AG04450 (cell line): ENCODE measurements at regions not wholly inside any gene's neighbourhood (a gene's known extent, or its start where the extent isn't known, plus 50 kb on each side); places are given as distances from the start of the nearest gene placed in this dataset.

ENCODE experiments used
- CTCF ChIA-PET: fragments of 300-600, 350-600 bp; formaldehyde crosslinking; extraction: SDS; loops from one replicate; lab custom pipeline; 2022; ENCODE audit warnings: antibody characterized with exemption, inconsistent platforms; lab: Charles Lee
- POLR2A ChIA-PET: fragments of 350-600 bp; formaldehyde crosslinking; extraction: SDS; loops from one replicate; lab custom pipeline; 2021; ENCODE audit warnings: antibody characterized with exemption, inconsistent platforms; lab: Yijun Ruan, JAX
- DNase-seq: peaks from one replicate; pipeline ENCODE4 v3.0.0-alpha.2; 2011; ENCODE audit warnings: low read depth, low spot score
- H3K27ac ChIP-seq: one replicate; pipeline ENCODE4 v1.5.1; 2012; ENCODE audit warnings: low read depth, low read length, control low read depth
- H3K27me3 ChIP-seq: one replicate; pipeline ENCODE4 v1.6.0; 2012; ENCODE audit warnings: low read length; ENCODE audit not compliant: control insufficient read depth, insufficient read depth
- H3K4me3 ChIP-seq: 2 replicates; pipeline ENCODE4 v1.5.1; 2011; ENCODE audit warnings: mild to moderate bottlenecking, low read depth, low read length, control low read depth
- H3K9me3 ChIP-seq: 2 replicates; pipeline ENCODE4 v1.5.1; 2012; ENCODE audit warnings: low read length; ENCODE audit not compliant: control insufficient read depth, insufficient read depth
- CTCF ChIP-seq: IDR thresholded peaks from 2 replicates; pipeline ENCODE4 v1.5.1; 2011; ENCODE audit warnings: low read depth, low read length, control low read depth, inconsistent platforms

GRCh38 chr17:79202480-79202879 is 127.9 kb downstream of the ENGASE start:
- H3K9me3 ChIP-seq, result no peaks in the 10 kb centered on the region
- H3K4me3 ChIP-seq, result no peak overlapping the region
- no peak for TF ChIP-seq CTCF
- peaks cover 9% of the 10 kb centered on the region for H3K27me3 ChIP-seq
- H3K27ac ChIP-seq, result no peak overlapping the region
- CTCF ChIA-PET, result no interaction called here
- no peak for DNase-seq
- POLR2A ChIA-PET, result no interaction called here

GRCh38 chr17:79201536-79202227 is 127.1 kb downstream of the ENGASE start:
- Histone ChIP-seq H3K27me3 (peaks cover 5% of the 10 kb centered on the region), H3K4me3 (no peak overlapping the region), H3K9me3 (no peaks in the 10 kb centered on the region), H3K27ac (no peak overlapping the region)
- TF ChIP-seq CTCF, result no peak
- ChIA-PET POLR2A (no interaction called here), CTCF (no interaction called here)
- no peak for DNase-seq

- H3K9me3 ChIP-seq, result no peaks in the 10 kb centered on the region
- no peak overlapping the region for H3K27ac ChIP-seq
- POLR2A ChIA-PET, result no interaction called here
- H3K4me3 ChIP-seq, result no peak overlapping the region
- TF ChIP-seq CTCF, result no peak
- H3K27me3 ChIP-seq, result peaks cover 3% of the 10 kb centered on the region
- DNase-seq, result no peak
- CTCF ChIA-PET, result no interaction called here
These were observed 126.5 kb downstream of the ENGASE start for GRCh38 chr17:79201119-79201518.

GRCh38 chr17:79196913-79197312 is 122.3 kb downstream of the ENGASE start:
- no peak for DNase-seq
- Histone ChIP-seq H3K4me3 (no peak overlapping the region), H3K9me3 (no peaks in the 10 kb centered on the region), H3K27me3 (peaks cover 7% of the 10 kb centered on the region), H3K27ac (no peak overlapping the region)
- TF ChIP-seq CTCF, result no peak
- ChIA-PET CTCF (no interaction called here), POLR2A (no interaction called here)

GRCh38 chr17:79192503-79193351 is 118.1 kb downstream of the ENGASE start:
- no peak overlapping the region for H3K27ac ChIP-seq
- ChIA-PET CTCF (no interaction called here), POLR2A (no interaction called here)
- H3K9me3 ChIP-seq, result no peaks in the 10 kb centered on the region
- H3K27me3 ChIP-seq, result peaks cover 21% of the 10 kb centered on the region
- no peak overlapping the region for H3K4me3 ChIP-seq
- no peak for DNase-seq
- TF ChIP-seq CTCF, result no peak
